LNCaP clone FGC (cell line): ENCODE measurements at regions not wholly inside any gene's neighbourhood (a gene's known extent, or its start where the extent isn't known, plus 50 kb on each side); places are given as distances from the start of the nearest gene placed in this dataset.

ENCODE experiments used
- DNase-seq: peaks from one replicate; pipeline ENCODE4 v3.0.0-alpha.2; 2011; ENCODE audit warnings: low read depth
- H3K4me3 ChIP-seq: 2 replicates; pipeline ENCODE4 v1.5.1; 2011; ENCODE audit warnings: mild to moderate bottlenecking, low read depth, low read length, control low read depth
- TF ChIP-seq, protein P1 (sequence below): IDR thresholded peaks from 2 replicates; pipeline ENCODE4 v1.5.1; 2012; ENCODE audit warnings: mild to moderate bottlenecking; ENCODE audit not compliant: control insufficient read depth, insufficient read depth; ENCODE audit errors: extremely low read depth

DNA sequence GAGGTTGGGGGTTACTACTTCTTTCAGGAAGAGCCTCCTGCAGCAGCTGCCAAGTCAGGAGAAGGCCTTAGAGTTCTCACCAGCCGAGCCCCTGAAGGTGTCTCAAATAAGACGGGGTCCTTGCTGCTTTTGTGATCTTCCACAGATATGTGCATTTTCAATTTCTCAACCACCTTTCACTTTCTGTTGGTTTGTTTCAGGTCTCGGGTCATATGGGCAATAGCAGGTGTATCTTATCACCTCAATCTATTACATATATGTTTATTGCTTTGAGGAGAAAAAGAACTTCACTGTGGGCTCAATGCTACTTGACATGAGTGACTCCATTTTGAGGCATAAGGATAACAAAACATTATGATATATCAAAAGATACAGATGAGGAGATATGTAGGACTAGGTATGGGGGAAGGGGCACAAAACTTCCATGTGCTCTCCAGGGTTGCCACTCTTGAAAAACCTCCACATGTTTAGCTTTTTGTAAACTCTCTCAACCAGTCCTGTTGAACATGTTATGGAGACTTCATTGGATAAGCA is 1171.4 kb upstream of the ADGRL2 start:
- no peak overlapping the region for H3K4me3 ChIP-seq
- DNase-seq = no peak
- TF ChIP-seq, protein P1, sequence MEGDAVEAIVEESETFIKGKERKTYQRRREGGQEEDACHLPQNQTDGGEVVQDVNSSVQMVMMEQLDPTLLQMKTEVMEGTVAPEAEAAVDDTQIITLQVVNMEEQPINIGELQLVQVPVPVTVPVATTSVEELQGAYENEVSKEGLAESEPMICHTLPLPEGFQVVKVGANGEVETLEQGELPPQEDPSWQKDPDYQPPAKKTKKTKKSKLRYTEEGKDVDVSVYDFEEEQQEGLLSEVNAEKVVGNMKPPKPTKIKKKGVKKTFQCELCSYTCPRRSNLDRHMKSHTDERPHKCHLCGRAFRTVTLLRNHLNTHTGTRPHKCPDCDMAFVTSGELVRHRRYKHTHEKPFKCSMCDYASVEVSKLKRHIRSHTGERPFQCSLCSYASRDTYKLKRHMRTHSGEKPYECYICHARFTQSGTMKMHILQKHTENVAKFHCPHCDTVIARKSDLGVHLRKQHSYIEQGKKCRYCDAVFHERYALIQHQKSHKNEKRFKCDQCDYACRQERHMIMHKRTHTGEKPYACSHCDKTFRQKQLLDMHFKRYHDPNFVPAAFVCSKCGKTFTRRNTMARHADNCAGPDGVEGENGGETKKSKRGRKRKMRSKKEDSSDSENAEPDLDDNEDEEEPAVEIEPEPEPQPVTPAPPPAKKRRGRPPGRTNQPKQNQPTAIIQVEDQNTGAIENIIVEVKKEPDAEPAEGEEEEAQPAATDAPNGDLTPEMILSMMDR = no peak

DNA sequence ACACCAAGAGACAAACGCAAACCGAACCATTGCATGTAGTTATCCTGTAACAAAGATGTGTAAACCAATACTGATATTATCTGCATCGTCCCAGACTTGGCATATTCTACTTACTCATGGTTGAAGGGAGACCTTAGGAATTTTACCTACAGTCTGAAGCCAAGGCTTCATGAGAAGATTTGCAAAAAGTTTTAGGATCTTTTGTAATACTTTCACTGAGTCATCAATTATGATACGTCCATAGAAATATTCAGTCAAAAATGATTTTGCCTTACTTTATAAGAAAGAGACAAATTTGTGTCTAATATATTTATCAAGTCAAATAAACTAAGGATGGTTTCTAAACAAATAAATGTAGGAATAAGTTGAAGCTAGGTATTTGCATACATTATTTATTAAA is 1176.1 kb upstream of the ADGRL2 start:
- DNase-seq = no peak
- TF ChIP-seq, protein P1 = no peak
- H3K4me3 ChIP-seq = no peak overlapping the region

DNA sequence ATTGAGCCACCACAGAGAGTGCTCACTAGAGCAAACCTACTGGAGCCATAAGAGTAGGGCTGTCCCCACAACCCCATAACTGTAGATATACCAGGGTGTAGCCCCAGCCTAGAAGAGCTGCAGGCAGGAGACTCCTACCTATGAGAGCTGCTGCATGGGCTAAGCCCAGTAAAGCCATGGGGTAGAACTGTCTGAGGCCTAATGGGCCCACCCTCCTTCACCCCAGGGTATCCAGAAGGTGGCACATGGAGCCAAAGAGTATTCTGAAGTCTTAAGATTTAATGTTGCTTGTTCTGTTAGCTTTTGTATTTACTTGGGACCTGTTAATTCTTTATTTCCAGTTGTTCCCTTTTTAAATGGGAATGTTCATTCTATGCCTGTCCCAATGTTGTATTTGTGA is 1193.7 kb upstream of the ADGRL2 start:
- H3K4me3 ChIP-seq = no peak overlapping the region
- no peak for DNase-seq
- TF ChIP-seq, protein P1 = no peak

DNA sequence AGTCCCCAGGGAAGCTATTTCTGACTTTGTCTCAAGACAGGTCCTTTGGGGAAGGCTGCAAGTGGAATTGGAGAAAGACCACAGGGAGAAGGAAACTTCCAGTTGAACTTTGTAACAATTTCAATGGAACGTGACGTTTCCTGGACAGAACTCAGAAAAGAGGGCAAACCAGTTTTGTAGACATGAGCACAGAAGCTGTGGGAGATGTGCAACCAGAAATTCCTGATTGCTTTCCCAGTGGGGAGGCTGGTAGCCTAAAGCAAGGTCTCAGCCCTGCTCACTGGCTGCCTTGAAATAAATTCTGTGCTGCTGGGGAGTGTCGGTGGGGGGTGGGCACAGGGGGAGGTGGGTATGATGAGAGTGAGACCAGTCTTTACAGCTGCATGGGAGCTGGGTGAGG is 1206.7 kb upstream of the ADGRL2 start:
- TF ChIP-seq, protein P1 = no peak
- DNase-seq = peak; percentile 83
- H3K4me3 ChIP-seq = no peak overlapping the region

DNA sequence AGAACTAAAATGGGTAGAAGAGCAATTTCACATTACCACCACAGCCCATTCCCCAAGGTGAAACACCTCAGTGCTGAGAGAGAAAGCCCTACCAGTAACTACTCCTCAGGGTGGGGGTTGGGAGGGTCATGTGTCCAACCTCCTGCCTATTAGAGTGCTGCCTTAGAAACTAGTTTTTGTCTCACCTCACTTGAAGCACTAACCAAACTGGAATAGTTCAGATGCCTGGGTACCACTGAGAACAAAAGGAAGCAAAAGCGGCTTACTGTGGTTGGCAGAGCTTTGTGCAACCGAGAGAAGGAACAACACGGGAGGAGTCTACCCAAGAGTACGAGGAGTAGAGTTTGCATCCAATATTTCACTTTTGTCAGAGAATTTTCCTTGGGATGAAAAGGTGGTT is 1207.5 kb upstream of the ADGRL2 start:
- no peak overlapping the region for H3K4me3 ChIP-seq
- TF ChIP-seq, protein P1 = no peak
- DNase-seq = no peak

DNA sequence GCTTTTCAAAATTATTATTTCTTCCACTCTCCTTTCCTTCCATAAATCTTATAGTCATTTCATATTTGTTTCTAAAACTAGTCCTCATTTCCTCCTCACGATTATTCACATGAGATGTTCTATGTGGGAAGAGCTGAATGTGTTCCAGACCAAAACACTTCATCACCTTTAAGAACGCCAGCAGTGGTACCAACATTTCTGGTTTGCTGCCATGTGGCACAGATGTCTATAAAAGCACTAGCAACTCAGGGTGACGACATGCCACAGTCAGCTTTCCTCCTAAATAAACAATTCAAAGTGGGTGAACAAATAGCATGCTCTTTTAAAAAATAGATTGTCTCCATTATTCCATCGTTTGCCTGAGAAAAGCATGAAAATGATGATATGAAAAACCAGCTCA is 1217.8 kb upstream of the ADGRL2 start:
- DNase-seq = no peak
- TF ChIP-seq, protein P1 = no peak
- no peak overlapping the region for H3K4me3 ChIP-seq

DNA sequence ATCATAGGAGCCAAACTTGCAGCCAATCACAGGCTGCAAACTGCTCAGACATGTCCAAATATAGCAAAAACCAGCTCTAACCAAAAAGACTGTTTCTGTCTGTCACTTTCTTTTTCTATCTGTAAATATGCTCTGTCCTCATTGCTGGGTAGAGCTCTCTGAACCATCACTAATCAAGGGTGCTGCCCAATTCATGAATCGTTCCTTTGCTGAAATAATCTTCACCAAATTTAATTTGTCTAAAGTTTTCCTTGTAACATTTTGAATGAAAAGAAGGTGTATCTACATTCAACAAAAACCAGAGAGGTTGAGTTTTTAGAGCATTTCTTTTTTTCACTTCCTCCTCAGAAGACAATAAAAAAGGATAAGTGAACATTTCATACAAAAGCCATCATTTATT is 1221.7 kb upstream of the ADGRL2 start:
- no peak for DNase-seq
- TF ChIP-seq, protein P1 = no peak
- H3K4me3 ChIP-seq = no peak overlapping the region
